ENCODE measurements at regions not wholly inside any gene's neighbourhood (a gene's known extent, or its start where the extent isn't known, plus 50 kb on each side); places are given as distances from the start of the nearest gene placed in this dataset.

DNA sequence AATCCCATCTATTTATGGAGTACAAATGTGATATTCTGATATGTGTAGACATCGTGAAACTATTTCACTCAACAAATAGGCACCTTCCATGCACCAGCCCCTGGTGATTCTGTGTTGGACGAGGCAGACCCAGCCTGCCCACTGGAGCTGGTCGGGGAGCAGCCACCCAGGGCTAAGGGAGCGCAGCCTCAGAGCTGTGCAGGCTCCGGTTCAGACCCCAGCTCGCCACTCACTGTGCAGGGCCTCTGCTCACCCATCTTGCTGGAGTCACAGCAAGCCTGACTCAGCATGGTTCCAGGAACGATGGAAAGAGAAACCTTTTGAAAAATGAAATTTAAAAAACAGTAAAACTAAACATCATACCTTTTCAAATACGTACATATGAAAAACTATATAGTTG lies 52.3 kb upstream of the BCL11B start:
- TF ChIP-seq, protein P1, sequence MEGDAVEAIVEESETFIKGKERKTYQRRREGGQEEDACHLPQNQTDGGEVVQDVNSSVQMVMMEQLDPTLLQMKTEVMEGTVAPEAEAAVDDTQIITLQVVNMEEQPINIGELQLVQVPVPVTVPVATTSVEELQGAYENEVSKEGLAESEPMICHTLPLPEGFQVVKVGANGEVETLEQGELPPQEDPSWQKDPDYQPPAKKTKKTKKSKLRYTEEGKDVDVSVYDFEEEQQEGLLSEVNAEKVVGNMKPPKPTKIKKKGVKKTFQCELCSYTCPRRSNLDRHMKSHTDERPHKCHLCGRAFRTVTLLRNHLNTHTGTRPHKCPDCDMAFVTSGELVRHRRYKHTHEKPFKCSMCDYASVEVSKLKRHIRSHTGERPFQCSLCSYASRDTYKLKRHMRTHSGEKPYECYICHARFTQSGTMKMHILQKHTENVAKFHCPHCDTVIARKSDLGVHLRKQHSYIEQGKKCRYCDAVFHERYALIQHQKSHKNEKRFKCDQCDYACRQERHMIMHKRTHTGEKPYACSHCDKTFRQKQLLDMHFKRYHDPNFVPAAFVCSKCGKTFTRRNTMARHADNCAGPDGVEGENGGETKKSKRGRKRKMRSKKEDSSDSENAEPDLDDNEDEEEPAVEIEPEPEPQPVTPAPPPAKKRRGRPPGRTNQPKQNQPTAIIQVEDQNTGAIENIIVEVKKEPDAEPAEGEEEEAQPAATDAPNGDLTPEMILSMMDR (IDR thresholded peaks at IDR 0.05; ENCODE audit: control extremely low read depth in 1 of 3, insufficient read depth in 1 of 3, low read depth in 1 of 3, low read length in 3 of 3) = no peak
- no peak for TF ChIP-seq POLR2A (IDR thresholded peaks at IDR 0.05; ENCODE audit: control extremely low read depth in 1 of 2, low read depth in 2 of 2, low read length in 2 of 2)
- no peak for TF ChIP-seq EGR1 (IDR thresholded peaks at IDR 0.05; ENCODE audit: borderline replicate concordance, low read depth, low read length)
- no peak for TF ChIP-seq SP1 (IDR thresholded peaks at IDR 0.05; ENCODE audit: low read depth, low read length)
- TF ChIP-seq POLR2AphosphoS5 (IDR thresholded peaks at IDR 0.05; ENCODE audit: low read depth, low read length) = no peak
- TF ChIP-seq SIRT6 (IDR thresholded peaks at IDR 0.05; ENCODE audit: low read length) = no peak
- TF ChIP-seq YY1 (IDR thresholded peaks at IDR 0.05; ENCODE audit: low read depth, low read length) = no peak
- no peak for TF ChIP-seq RFX5 (IDR thresholded peaks at IDR 0.05; ENCODE audit: borderline replicate concordance, low read depth, low read length)
- TF ChIP-seq SUZ12 (IDR thresholded peaks at IDR 0.05; ENCODE audit: low read length) = no peak
- TF ChIP-seq SIN3A (conservative IDR thresholded peaks at IDR 0.05 in 1 of 2, IDR thresholded peaks at IDR 0.05 in 1 of 2; ENCODE audit: low read depth in 1 of 2, low read length in 2 of 2) = no peak
- TF ChIP-seq RAD21 (IDR thresholded peaks at IDR 0.05 in 1 of 2, conservative IDR thresholded peaks at IDR 0.05 in 1 of 2; ENCODE audit: low read depth in 2 of 2, low read length in 2 of 2) = no peak
